ENCODE measurements at regions not wholly inside any gene's neighbourhood (a gene's known extent, or its start where the extent isn't known, plus 50 kb on each side); places are given as distances from the start of the nearest gene placed in this dataset.

DNA sequence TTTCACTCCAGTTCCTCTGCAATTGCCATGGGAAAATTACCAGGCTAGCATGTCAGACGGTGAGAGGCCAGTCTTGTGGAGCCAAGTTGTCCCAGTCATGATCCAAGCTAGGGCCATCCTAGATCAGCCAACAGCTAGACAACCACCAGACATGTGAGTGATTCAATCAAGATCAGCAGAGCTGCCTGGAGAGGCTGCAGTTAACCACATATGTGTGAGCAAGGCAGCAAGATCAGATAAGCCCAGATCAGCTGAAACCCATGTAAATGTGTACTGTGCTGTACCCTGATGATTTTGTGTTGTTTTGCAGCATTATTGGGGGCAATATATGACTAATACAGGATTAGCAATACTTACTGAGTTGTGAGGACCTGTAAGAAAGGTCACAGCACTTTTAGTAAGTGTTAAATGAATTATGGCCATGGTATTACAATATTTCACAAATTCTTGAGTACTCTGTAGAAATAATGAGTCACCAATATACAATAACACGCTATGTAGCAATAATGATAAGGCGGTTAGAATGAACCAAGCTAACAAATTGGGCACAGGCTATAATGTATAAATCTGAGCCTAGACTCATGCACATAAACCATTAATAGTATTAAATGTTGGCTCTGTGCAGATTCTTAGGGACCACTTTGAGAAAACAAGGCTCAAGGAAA, 91.4 kb downstream of the SUDS3 start:
- DNase-seq: peak; percentile 16

DNA sequence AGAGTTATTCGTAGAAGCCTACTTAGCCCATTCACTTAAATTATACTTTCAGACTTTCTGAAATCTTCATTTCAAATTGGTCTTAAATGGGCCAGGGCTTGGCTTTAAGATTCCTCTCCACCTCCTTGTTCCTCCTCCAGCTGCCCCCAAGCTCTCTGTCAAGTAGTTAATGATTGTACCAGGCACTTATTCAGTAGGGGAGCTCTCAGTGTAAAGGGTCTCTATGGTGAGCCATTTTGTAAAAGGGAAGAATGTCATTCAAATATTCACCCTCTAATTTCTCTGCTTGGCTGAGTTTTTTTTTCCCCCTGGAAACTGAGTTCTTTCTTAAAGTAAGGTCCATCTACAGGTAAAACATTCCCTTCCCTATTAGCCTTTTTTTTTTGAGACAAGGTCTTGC, 96.6 kb downstream of the SUDS3 start:
- no peak for DNase-seq

DNA sequence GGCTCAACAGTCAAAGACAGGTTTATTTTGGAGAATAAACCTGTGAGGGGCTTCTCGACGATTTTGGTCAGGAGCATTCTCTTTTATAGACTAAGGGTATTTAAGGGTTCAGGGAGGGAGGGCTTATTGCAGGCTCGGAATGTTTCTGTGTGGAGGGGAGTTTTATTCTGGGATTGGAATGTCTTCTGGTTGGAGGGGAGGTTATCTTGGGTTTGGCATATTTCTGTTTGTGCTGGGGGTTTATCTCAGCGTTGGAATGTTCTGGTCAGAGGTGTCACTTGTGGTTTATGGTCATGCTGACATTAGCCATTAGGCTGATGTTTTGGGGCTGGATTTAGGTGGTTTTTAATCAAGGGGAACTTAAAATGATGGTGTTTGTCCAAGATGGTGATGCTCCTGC, 103.9 kb downstream of the SUDS3 start:
- DNase-seq: no peak

GRCh38 chr12:118488034-118488433, 111.7 kb downstream of the SUDS3 start:
- no peak for DNase-seq

- no peak for DNase-seq
Measured at GRCh38 chr12:118493962-118494361, 117.6 kb downstream of the SUDS3 start.

DNA sequence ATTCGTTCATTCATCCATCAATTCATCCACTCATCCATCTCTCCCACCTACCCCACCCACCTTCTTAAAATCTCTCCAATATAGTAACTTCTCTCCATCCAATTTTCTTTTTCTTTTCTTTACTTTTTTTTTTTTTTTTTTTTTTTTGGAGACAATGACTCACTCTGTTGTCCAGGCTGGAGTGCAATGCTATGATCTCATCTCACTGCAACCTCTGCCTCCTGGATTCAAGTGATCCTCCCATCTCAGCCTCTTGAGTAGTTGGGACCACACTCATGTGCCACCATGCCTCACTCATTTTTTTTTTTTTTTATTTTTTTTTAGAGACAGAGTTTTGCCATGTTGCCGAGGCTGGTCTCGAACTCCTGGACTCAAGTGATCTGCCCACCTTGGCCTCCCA, 118.4 kb downstream of the SUDS3 start:
- no peak for DNase-seq

DNA sequence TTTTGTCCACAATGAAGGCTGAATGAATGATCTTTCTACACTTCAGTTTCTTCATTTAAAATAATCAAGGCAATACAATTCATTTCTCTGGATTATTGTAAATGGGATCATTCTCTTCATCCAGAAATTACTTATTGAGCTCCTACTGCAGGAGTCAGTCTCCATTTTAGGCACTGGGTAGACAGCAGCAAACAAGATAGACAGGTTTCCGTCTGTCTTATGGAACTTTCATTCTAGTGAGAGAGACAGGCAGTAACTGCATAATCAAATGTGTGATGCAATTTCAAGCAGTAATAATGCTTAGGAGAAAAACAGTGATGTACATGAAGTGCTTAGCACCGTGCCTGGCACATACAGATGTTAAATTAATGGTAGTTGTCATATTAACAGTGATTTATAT, 118.9 kb downstream of the SUDS3 start:
- no peak for DNase-seq

DNA sequence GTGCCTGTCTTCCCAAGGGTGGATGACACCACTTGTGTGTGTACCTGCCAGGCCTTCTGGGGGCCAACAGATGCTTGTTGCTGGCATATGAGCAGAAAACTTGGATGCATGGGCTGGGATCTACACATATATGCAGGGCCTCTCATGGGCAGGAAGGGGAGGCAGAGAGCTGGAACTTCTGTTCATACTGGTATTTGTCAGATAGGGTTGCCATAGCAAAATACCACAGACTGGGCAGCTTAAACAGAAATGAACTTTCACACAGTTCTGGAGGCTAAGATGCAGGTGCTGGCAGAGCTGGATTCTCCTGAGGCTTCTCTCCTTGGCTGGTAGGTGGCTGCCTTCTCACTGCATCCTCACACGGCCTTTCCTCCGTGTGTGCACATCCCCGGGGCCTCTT, 121.8 kb downstream of the SUDS3 start:
- DNase-seq: no peak

DNA sequence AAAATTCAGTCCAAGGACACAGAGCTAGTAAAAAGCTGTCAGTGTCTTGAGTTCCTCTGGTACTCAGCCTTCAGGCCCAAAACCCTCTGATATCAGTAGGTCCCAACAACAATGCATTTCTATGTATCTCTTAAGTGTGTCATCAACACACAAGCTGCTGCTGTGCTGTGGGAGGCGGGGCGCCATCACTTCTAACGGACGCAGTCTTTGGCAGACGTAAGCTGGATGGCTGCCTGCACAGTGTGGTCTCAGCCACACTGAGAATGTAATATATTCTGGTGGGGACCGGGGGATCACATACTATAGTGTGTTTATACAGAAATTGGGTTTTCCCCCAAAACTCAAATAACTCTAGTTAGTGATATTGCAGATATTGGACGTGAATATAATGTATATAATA, 123.9 kb downstream of the SUDS3 start:
- no peak for DNase-seq

- no peak for DNase-seq
Measured at GRCh38 chr12:118501489-118501888, 125.1 kb downstream of the SUDS3 start.

- DNase-seq: no peak
Measured at GRCh38 chr12:118503476-118503875, 127.1 kb downstream of the SUDS3 start.

DNA sequence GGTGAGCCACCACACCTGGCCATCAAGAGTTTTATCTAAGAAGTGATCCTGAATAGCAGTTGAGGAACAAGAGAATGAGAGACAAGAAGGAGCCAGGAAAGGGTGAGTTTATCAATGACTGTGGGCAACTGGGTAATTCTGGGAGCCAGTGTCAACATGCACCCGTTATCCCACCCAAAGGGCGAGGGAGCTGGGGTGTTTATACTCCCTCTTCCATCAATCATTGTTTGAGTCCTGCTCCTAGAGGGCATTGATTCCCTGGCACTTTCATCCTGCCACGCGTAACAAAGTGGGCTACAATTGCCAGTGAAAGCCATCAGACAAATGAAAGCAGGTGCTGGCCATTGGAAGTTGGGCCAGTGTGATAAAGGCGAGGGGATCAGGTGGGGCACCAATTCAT, 136.3 kb downstream of the SUDS3 start:
- no peak for DNase-seq

- DNase-seq: no peak
Measured at GRCh38 chr12:118513611-118514010, 137.3 kb downstream of the SUDS3 start.

GRCh38 chr12:118514297-118514696, 137.9 kb downstream of the SUDS3 start:
- no peak for DNase-seq

DNA sequence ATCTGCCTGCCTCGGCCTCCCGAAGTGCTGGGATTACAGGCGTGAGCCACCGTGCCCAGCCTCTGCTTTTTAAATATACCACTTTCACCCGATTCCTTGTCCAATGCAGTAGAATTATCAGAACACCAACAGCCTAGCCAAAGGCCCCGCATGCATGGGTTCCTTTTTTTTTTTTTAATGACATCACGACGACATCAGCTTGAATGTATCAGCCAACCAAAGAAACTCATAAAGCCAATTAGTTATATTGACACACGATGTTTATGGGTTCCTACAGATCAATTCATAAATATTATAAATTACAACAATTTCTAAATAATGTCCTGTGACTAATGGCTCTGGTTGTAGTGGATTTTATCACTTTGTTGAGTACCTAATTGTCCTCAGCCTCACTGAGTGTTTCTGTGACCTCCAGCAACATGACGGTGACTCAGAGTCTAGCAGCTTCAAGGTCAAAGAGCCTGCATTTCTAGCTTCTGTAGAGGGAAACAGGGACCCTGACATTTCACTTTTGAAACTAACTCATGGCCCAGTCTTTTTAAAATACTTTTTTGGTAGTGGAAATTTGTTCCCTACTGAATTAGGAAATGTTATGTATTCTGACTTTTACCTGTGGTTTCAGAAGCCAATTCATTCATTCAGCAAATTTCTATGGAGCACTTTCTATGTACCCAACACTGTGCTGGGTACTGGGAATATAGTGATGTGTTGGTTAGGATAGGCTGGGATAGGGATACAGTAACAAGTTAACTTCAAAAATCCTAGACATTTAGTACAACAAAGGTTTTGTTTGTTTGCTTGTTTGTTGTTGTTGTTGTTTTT, 144.1 kb downstream of the SUDS3 start:
- no peak for DNase-seq

DNA sequence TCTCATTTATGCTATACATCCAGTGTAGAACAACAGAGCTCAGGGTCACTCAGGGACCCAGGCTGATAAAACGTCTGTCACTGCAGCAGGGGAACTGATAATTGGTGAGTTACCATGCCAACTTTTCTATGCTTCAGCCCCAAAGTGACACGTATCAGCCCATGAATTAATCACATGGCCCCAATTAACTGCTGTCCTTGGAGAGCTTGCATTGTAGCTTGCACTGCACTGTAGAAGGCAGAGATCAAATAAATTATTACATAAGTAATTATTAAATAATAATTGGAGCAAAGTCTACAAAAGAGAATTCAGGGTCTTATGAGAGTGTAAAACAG, 144.6 kb downstream of the SUDS3 start:
- DNase-seq: no peak

- DNase-seq: no peak
Measured at GRCh38 chr12:118524446-118524845, 148.1 kb downstream of the SUDS3 start.

- DNase-seq: no peak
Measured at GRCh38 chr12:118525216-118525615, 148.9 kb downstream of the SUDS3 start.

DNA sequence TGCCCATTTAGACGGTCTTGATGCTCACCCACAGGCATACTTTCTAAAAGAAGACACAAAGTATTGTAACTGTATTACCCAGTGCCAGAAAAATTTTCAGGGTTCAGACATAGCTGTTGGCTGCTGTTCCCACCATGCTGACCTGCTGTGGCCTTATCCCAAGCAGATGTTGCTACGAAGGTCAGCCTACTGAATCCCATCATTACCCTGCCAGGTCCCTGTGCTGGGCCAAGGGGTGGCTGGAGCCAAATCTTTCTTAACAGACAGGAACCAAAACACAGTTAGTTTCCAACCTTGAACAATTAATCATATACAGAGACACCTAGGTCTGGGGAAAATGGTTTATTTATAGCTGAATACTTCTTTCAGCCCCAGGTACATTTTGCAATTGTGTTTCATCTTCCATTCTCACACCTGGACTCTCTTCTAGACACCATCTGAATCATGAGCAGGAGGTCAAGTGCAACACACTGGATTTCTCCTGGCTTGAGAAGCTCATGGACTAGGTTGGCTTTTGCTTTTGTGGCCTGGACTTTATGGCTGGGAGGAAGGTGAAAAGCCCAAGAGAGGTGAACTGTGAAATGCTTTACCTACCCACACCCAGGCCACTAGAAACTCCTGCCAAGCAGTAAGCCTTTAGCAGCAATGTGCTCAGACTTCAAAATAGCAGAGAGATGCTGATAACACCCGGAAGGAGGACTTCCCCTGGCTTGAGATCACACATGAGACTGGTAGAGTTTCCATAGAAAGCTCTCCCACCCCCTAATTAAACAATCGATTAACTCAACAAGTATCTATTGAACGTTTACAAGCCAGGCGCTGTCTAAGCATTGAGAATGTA, 150.1 kb downstream of the SUDS3 start:
- no peak for DNase-seq

DNA sequence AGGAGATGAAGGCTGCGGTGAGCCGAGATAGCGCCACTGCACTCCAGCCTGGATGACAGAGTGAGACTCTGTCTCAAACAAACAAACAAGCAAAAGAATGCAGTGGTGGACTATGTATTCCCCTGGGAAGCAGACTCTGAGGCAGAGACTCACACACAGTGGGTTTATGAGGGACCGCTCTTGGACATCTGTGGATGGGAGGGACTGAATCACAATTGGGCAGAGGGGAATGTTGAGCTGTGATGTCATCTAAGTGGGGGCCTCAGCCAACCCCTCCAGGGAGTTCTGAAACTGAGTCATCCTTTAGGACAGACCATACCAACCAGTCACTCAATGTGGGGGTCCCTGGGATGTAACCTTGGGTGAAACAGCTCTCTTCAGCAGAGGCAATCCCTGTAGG, 151.0 kb downstream of the SUDS3 start:
- DNase-seq: no peak

- no peak for DNase-seq
Measured at GRCh38 chr12:118528625-118529024, 152.3 kb downstream of the SUDS3 start.

- DNase-seq: no peak
Measured at GRCh38 chr12:118534003-118534402, 157.6 kb downstream of the SUDS3 start.

GRCh38 chr12:118536306-118536906, 160.1 kb downstream of the SUDS3 start:
- no peak for DNase-seq
